Activated naive CD4-positive, alpha-beta T cell treated with anti-CD3 and anti-CD28 coated beads, Interleukin-2, amount 50 U/mL, for 72 hours (primary cell): ENCODE measurements at regions not wholly inside any gene's neighbourhood (a gene's known extent, or its start where the extent isn't known, plus 50 kb on each side); places are given as distances from the start of the nearest gene placed in this dataset.
"Not testable (repeated sequence)": the region's sequence is repeated elsewhere in the genome, so short reads cannot be mapped to it uniquely, and the experiment has no call there.

ENCODE experiments used
- ATAC-seq, 2 donors: fragments of 150-1000 bp; cut with Tn5 transposase; 2 replicates each; pipeline ENCODE4 v1.10.0; 2021; ENCODE audit warnings: mild to moderate bottlenecking in 2 of 2, moderate library complexity in 2 of 2
- DNase-seq, 2 donors: peaks; one replicate each; pipeline ENCODE4 v3.0.0; 2021 to 2022; ENCODE audit warnings: low spot score in 2 of 2
- H3K27ac Mint-ChIP-seq, 2 donors: one replicate each; pipeline ENCODE4 v1.8.0; 2022; ENCODE audit warnings: mild to moderate bottlenecking in 2 of 2, mixed read lengths in 2 of 2
- H3K36me3 Mint-ChIP-seq, 2 donors: one replicate each; pipeline ENCODE4 v1.8.0; 2022; ENCODE audit warnings: mixed read lengths in 2 of 2
- H3K9me3 Mint-ChIP-seq, 2 donors: one replicate each; pipeline ENCODE4 v1.8.0; 2022; ENCODE audit warnings: mixed read lengths in 2 of 2

- ATAC-seq (no peak), DNase-seq (no peak)
- Mint-ChIP-seq H3K9me3 (peaks cover 3 to 4% of the 10 kb centered on the region in 2 donors), H3K36me3 (no peaks in the 10 kb centered on the region), H3K27ac (no peak overlapping the region)
Measured at GRCh38 chr7:9102846-9103245, 669.4 kb downstream of the NXPH1 start.

GRCh38 chr7:9106747-9107146, 673.3 kb downstream of the NXPH1 start:
- Mint-ChIP-seq H3K27ac (no peak overlapping the region), H3K36me3 (peaks cover 1 to 9% of the 10 kb centered on the region in 2 donors), H3K9me3 (peaks cover 8 to 20% of the 10 kb centered on the region in 2 donors)
- no peak for ATAC-seq
- no peak for DNase-seq

- peaks cover 9 to 13% of the 10 kb centered on the region in 2 donors for H3K9me3 Mint-ChIP-seq
- H3K27ac Mint-ChIP-seq = no peak overlapping the region
- no peaks in the 10 kb centered on the region for H3K36me3 Mint-ChIP-seq
- ATAC-seq = no peak
- DNase-seq = no peak
Measured at GRCh38 chr7:9120331-9120730, 686.9 kb downstream of the NXPH1 start.

- peaks cover 9% of the 10 kb centered on the region in 2 donors for H3K9me3 Mint-ChIP-seq
- no peak for ATAC-seq
- H3K27ac Mint-ChIP-seq = no peak overlapping the region
- no peaks in the 10 kb centered on the region for H3K36me3 Mint-ChIP-seq
- no peak for DNase-seq
Measured at GRCh38 chr7:9124320-9124719, 690.9 kb downstream of the NXPH1 start.

- no peak for DNase-seq
- H3K36me3 Mint-ChIP-seq = no peaks in the 10 kb centered on the region
- no peak overlapping the region for H3K27ac Mint-ChIP-seq
- H3K9me3 Mint-ChIP-seq = peaks cover 9 to 13% of the 10 kb centered on the region in 2 donors
- no peak for ATAC-seq
Measured at GRCh38 chr7:9125246-9125645, 691.8 kb downstream of the NXPH1 start.

GRCh38 chr7:9127901-9128300, 694.5 kb downstream of the NXPH1 start:
- DNase-seq (no peak), ATAC-seq (no peak)
- Mint-ChIP-seq H3K9me3 (peaks cover 6 to 13% of the 10 kb centered on the region in 2 donors), H3K27ac (no peak overlapping the region), H3K36me3 (no peaks in the 10 kb centered on the region)

- DNase-seq (no peak), ATAC-seq (no peak)
- no peaks in the 10 kb centered on the region for H3K36me3 Mint-ChIP-seq
- H3K27ac Mint-ChIP-seq = no peak overlapping the region
- H3K9me3 Mint-ChIP-seq = peaks cover 5 to 14% of the 10 kb centered on the region in 2 donors
Measured at GRCh38 chr7:9148687-9149086, 715.3 kb downstream of the NXPH1 start.

GRCh38 chr7:9149499-9150082, 716.2 kb downstream of the NXPH1 start:
- no peak overlapping the region for H3K27ac Mint-ChIP-seq
- no peak for ATAC-seq
- no peak for DNase-seq
- peaks cover 11 to 17% of the 10 kb centered on the region in 2 donors for H3K9me3 Mint-ChIP-seq
- no peaks in the 10 kb centered on the region for H3K36me3 Mint-ChIP-seq

- not testable (repeated sequence) for DNase-seq, ATAC-seq, H3K36me3 Mint-ChIP-seq, H3K27ac Mint-ChIP-seq
- peaks cover 6 to 15% of the 10 kb centered on the region in 2 donors for H3K9me3 Mint-ChIP-seq
Measured at GRCh38 chr7:9163691-9164090, 730.3 kb downstream of the NXPH1 start.

- Mint-ChIP-seq H3K9me3 (peaks cover 11 to 27% of the 10 kb centered on the region in 2 donors), H3K27ac (no peak overlapping the region), H3K36me3 (peaks cover 0 to 4% of the 10 kb centered on the region in 2 donors)
- DNase-seq (no peak), ATAC-seq (no peak)
Measured at GRCh38 chr7:9175871-9176270, 742.5 kb downstream of the NXPH1 start.

- ATAC-seq = no peak
- Mint-ChIP-seq H3K27ac (no peak overlapping the region), H3K36me3 (no peaks in the 10 kb centered on the region), H3K9me3 (peaks cover 11 to 20% of the 10 kb centered on the region in 2 donors)
- DNase-seq = no peak
Measured at GRCh38 chr7:9181356-9181755, 747.9 kb downstream of the NXPH1 start.

- ATAC-seq (no peak), DNase-seq (no peak)
- Mint-ChIP-seq H3K36me3 (no peaks in the 10 kb centered on the region), H3K27ac (no peak overlapping the region), H3K9me3 (peaks cover 6 to 9% of the 10 kb centered on the region in 2 donors)
Measured at GRCh38 chr7:9186730-9187129, 753.3 kb downstream of the NXPH1 start.

GRCh38 chr7:9189703-9190102, 756.3 kb downstream of the NXPH1 start:
- H3K27ac Mint-ChIP-seq = no peak overlapping the region
- no peaks in the 10 kb centered on the region for H3K36me3 Mint-ChIP-seq
- no peak for DNase-seq
- no peak for ATAC-seq
- H3K9me3 Mint-ChIP-seq = peaks cover 6 to 10% of the 10 kb centered on the region in 2 donors

- Mint-ChIP-seq H3K9me3 (peaks cover 7% of the 10 kb centered on the region in 2 donors), H3K27ac (no peak overlapping the region)
- no peak for ATAC-seq
Measured at GRCh38 chr7:9192969-9193368, 759.6 kb downstream of the NXPH1 start.

GRCh38 chr7:9200626-9201025, 767.2 kb downstream of the NXPH1 start:
- H3K27ac Mint-ChIP-seq = no peak overlapping the region
- peaks cover 3 to 9% of the 10 kb centered on the region in 2 donors for H3K9me3 Mint-ChIP-seq
- ATAC-seq = no peak
- DNase-seq = no peak
- H3K36me3 Mint-ChIP-seq = no peaks in the 10 kb centered on the region

More at GRCh38 chr7:9192969-9193368, 759.6 kb downstream of the NXPH1 start:
- no peaks in the 10 kb centered on the region for H3K36me3 Mint-ChIP-seq
- no peak for DNase-seq

GRCh38 chr7:9201928-9202327, 768.5 kb downstream of the NXPH1 start:
- ATAC-seq = no peak
- Mint-ChIP-seq H3K27ac (no peak overlapping the region), H3K9me3 (peaks cover 0 to 12% of the 10 kb centered on the region in 2 donors), H3K36me3 (no peaks in the 10 kb centered on the region)
- DNase-seq = no peak

GRCh38 chr7:9204571-9204970, 771.2 kb downstream of the NXPH1 start:
- peaks cover 0 to 8% of the 10 kb centered on the region in 2 donors for H3K9me3 Mint-ChIP-seq
- ATAC-seq = no peak
- DNase-seq = no peak
- no peaks in the 10 kb centered on the region for H3K36me3 Mint-ChIP-seq
- H3K27ac Mint-ChIP-seq = no peak overlapping the region

- Mint-ChIP-seq H3K36me3 (no peaks in the 10 kb centered on the region), H3K9me3 (peaks cover 0 to 5% of the 10 kb centered on the region in 2 donors), H3K27ac (no peak overlapping the region)
- no peak for ATAC-seq
- no peak for DNase-seq
Measured at GRCh38 chr7:9210114-9210513, 776.7 kb downstream of the NXPH1 start.
